ENCODE measurements at regions not wholly inside any gene's neighbourhood (a gene's known extent, or its start where the extent isn't known, plus 50 kb on each side); places are given as distances from the start of the nearest gene placed in this dataset.

DNA sequence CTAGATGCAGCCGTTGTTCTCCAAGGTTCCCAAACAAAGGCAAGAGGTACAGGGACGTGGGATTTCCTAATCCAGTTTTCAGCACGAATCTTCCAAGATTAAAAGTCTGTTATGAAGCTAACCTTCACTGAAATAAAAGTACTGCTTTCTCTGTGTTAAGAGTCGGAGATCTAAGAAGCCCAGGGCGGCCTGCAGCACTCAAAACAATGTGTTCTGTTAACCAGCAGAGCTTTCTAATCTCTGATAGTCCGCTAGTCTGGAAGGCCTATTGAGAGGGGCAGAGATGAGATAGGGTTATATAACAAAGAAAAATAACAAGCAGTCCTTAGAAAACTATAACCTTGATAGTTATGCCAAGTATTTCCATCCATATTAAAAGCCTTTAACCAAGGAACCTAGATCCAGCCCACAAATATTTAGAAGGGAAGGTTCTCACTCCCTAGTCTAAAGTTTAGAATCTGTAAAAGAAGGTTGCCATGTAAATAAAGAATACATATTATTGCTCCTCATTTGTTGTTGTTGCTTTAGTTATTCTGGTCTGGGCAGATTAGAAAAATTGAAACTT, 106.3 kb upstream of the SVIL start:
- POLR2A ChIA-PET, result no interaction called here
- Histone ChIP-seq H2AFZ (ENCODE audit: low read length) (no peak overlapping the region), H3K27me3 (ENCODE audit: control insufficient read depth in 1 of 2, insufficient read depth in 2 of 2, low read length in 2 of 2) (peaks cover 0 to 13% of the 10 kb centered on the region in 2 experiments; a peak in 3 of 5 replicates), H3K79me2 (ENCODE audit: insufficient read depth, low read length) (no peaks in the 10 kb centered on the region), H3K4me2 (ENCODE audit: low read depth, low read length) (0 out of 2 replicates have a peak overlapping the region, but pooled peaks have one; percentile 26), H3K4me1 (ENCODE audit: insufficient read depth, low read length) (peaks cover 16% of the 10 kb centered on the region), H3K4me3 (replicated peaks in 1 of 3; ENCODE audit: insufficient read depth in 1 of 3, low read depth in 2 of 3, low read length in 3 of 3) (no peak overlapping the region), H3K36me3 (replicated peaks in 1 of 2; ENCODE audit: control insufficient read depth in 1 of 2, insufficient read depth in 2 of 2, low read length in 2 of 2) (no peaks in the 10 kb centered on the region), H3K9ac (ENCODE audit: insufficient read depth, low read depth, low read length) (no peak overlapping the region), H3K9me3 (ENCODE audit: low read length) (no peaks in the 10 kb centered on the region), H4K20me1 (ENCODE audit: insufficient read depth, low read length) (no peaks in the 10 kb centered on the region), H3K27ac (ENCODE audit: extremely low read length, insufficient read depth, low read length) (no peak overlapping the region)
- intact Hi-C loops (cut with micrococcal nuclease; ENCODE audit: unreplicated experiment), result no loop called here
- 4% methylated on average over 6 of the region's 6 CpGs for WGBS (ENCODE audit: low lambda C conversion rate)
- ATAC-seq (no peak), DNase-seq (ENCODE audit: low spot score) (no peak), FAIRE-seq (no peak)
- no TSS peak for BruUV-seq (replicated peaks)
- CTCF ChIA-PET (ENCODE audit: low intra/inter-chr PET ratio, low total read pairs), result no interaction called here
- in situ Hi-C loops (cut with HindIII; ENCODE audit: extremely low pct_ligation_motif_present, low pct_unique_long_range_greater_than_20kb), result no loop called here
- TF ChIP-seq FOSL1 (CRISPR knock-in tag; IDR thresholded peaks at IDR 0.05; ENCODE audit: borderline replicate concordance) (no peak), TRIM22 (IDR thresholded peaks at IDR 0.05) (no peak), NFYC (CRISPR knock-in tag; IDR thresholded peaks at IDR 0.05) (no peak), SP1 (IDR thresholded peaks at IDR 0.05) (no peak), SP1 (CRISPR knock-in tag; IDR thresholded peaks at IDR 0.05) (no peak), HDAC2 (CRISPR knock-in tag; IDR thresholded peaks at IDR 0.05) (no peak), ZNF468 (CRISPR knock-in tag; IDR thresholded peaks at IDR 0.05) (no peak), ZNF780A (CRISPR knock-in tag; IDR thresholded peaks at IDR 0.05) (no peak), ZNF572 (CRISPR knock-in tag; IDR thresholded peaks at IDR 0.05) (no peak), ZNF232 (CRISPR knock-in tag; IDR thresholded peaks at IDR 0.05; ENCODE audit: borderline replicate concordance) (no peak), ZFP1 (CRISPR knock-in tag; IDR thresholded peaks at IDR 0.05) (no peak)
